H9 (cell line): ENCODE measurements at regions not wholly inside any gene's neighbourhood (a gene's known extent, or its start where the extent isn't known, plus 50 kb on each side); places are given as distances from the start of the nearest gene placed in this dataset.

Source experiments
- DNase-seq: peaks from one replicate; pipeline ENCODE4 v3.0.0-alpha.2; 2017
- H2AFZ ChIP-seq: one replicate; pipeline ENCODE4 v1.6.1; 2013; ENCODE audit warnings: mild to moderate bottlenecking, low read length, control low read depth, moderate library complexity
- H2AK5ac ChIP-seq: 2 replicates; pipeline ENCODE4 v1.6.1; 2013; ENCODE audit warnings: low read length, control low read depth, mixed read lengths; ENCODE audit not compliant: insufficient read length
- H2BK120ac ChIP-seq: one replicate; pipeline ENCODE4 v1.6.1; 2013; ENCODE audit warnings: low read depth, mild to moderate bottlenecking, low read length, control low read depth, inconsistent platforms; ENCODE audit not compliant: poor library complexity, severe bottlenecking
- H2BK12ac ChIP-seq: 2 replicates; pipeline ENCODE4 v1.6.1; 2013; ENCODE audit warnings: low read length, control low read depth, mixed read lengths, low read depth; ENCODE audit not compliant: insufficient read length
- H2BK15ac ChIP-seq: 2 replicates; pipeline ENCODE4 v1.6.1; 2013; ENCODE audit warnings: low read depth, low read length, control low read depth
- H2BK20ac ChIP-seq: one replicate; pipeline ENCODE4 v1.6.1; 2013; ENCODE audit warnings: low read depth, mild to moderate bottlenecking, low read length, control low read depth, inconsistent platforms; ENCODE audit not compliant: poor library complexity, severe bottlenecking
- H2BK5ac ChIP-seq: 2 replicates; pipeline ENCODE4 v1.6.1; 2013; ENCODE audit warnings: low read length, control low read depth, mixed read lengths; ENCODE audit not compliant: insufficient read length
- H3K14ac ChIP-seq: 2 replicates; pipeline ENCODE4 v1.6.1; 2013; ENCODE audit warnings: low read length, control low read depth; ENCODE audit not compliant: insufficient read depth
- H3K18ac ChIP-seq: 2 replicates; pipeline ENCODE4 v1.6.1; 2013; ENCODE audit warnings: low read depth, mild to moderate bottlenecking, mixed read lengths, low read length, control low read depth; ENCODE audit not compliant: insufficient read length
- H3K23ac ChIP-seq: 2 replicates; pipeline ENCODE4 v1.6.1; 2013; ENCODE audit warnings: low read length, control low read depth, mixed read lengths, low read depth; ENCODE audit not compliant: insufficient read length
- H3K23me2 ChIP-seq: 2 replicates; pipeline ENCODE4 v1.6.1; 2013; ENCODE audit warnings: low read depth, mild to moderate bottlenecking, mixed read lengths, low read length, control low read depth; ENCODE audit not compliant: insufficient read length, poor library complexity, severe bottlenecking
- H3K27ac ChIP-seq: 2 replicates; pipeline ENCODE4 v1.5.1; 2013; ENCODE audit warnings: low read length, control low read depth, mixed read lengths, low read depth; ENCODE audit not compliant: insufficient read length
- H3K27me3 ChIP-seq: 2 replicates; pipeline ENCODE4 v1.6.1; 2013; ENCODE audit warnings: low read length, control low read depth, inconsistent platforms; ENCODE audit not compliant: insufficient read depth
- H3K4ac ChIP-seq: 2 replicates; pipeline ENCODE4 v1.6.1; 2013; ENCODE audit warnings: low read depth, mild to moderate bottlenecking, control low read depth, inconsistent platforms, low read length, moderate library complexity
- H3K4me1 ChIP-seq: 2 replicates; pipeline ENCODE4 v1.6.1; 2013; ENCODE audit warnings: low read length, control low read depth, inconsistent platforms; ENCODE audit not compliant: insufficient read depth
- H3K4me2 ChIP-seq: 2 replicates; pipeline ENCODE4 v1.6.1; 2013; ENCODE audit warnings: low read length, control low read depth, mixed read lengths; ENCODE audit not compliant: insufficient read length, insufficient read depth
- H3K56ac ChIP-seq: 2 replicates; pipeline ENCODE4 v1.6.1; 2013; ENCODE audit warnings: low read depth, mild to moderate bottlenecking, mixed read lengths, low read length, control low read depth; ENCODE audit not compliant: insufficient read length
- H3K79me1 ChIP-seq: 2 replicates; pipeline ENCODE4 v1.6.1; 2013; ENCODE audit warnings: low read depth, mild to moderate bottlenecking, moderate library complexity, low read length, control low read depth, inconsistent platforms; ENCODE audit not compliant: insufficient read depth, poor library complexity, severe bottlenecking
- H3K79me2 ChIP-seq: 2 replicates; pipeline ENCODE4 v1.6.1; 2013; ENCODE audit warnings: low read length, control low read depth, inconsistent platforms; ENCODE audit not compliant: insufficient read depth
- H3K9ac ChIP-seq: 2 replicates; pipeline ENCODE4 v1.6.1; 2013; ENCODE audit warnings: low read length, control low read depth, mixed read lengths; ENCODE audit not compliant: insufficient read length; ENCODE audit errors: extremely low read depth
- H3K9me3 ChIP-seq: one replicate; pipeline ENCODE4 v1.6.1; 2013; ENCODE audit warnings: low read depth, low read length, inconsistent platforms; ENCODE audit not compliant: control insufficient read depth
- H3T11ph ChIP-seq: one replicate; pipeline ENCODE4 v1.6.1; 2013; ENCODE audit warnings: mild to moderate bottlenecking, low read length, control low read depth, inconsistent platforms
- H4K20me1 ChIP-seq: one replicate; pipeline ENCODE4 v1.6.1; 2013; ENCODE audit not compliant: control insufficient read depth, insufficient read length, insufficient read depth
- H4K5ac ChIP-seq: 2 replicates; pipeline ENCODE4 v1.6.1; 2013; ENCODE audit warnings: low read depth, mild to moderate bottlenecking, mixed read lengths, low read length, control low read depth; ENCODE audit not compliant: insufficient read length
- H4K8ac ChIP-seq: replicated peaks from 2 replicates; pipeline ENCODE4 v1.6.1; 2013; ENCODE audit warnings: low read length, control low read depth, mixed read lengths, low read depth; ENCODE audit not compliant: insufficient read length
- H4K91ac ChIP-seq: 2 replicates; pipeline ENCODE4 v1.6.1; 2013; ENCODE audit warnings: low read depth, mild to moderate bottlenecking, moderate library complexity, mixed read lengths, low read length, control low read depth; ENCODE audit not compliant: insufficient read length
- H3K27ac Mint-ChIP-seq, 3 experiments: 2 replicates in 2 of 3; 3 replicates in 1 of 3; pipeline ENCODE4 v1.8.0; 2020 to 2021; ENCODE audit warnings: mixed read lengths in 3 of 3, mild to moderate bottlenecking in 1 of 3, moderate library complexity in 1 of 3
- H3K27me3 Mint-ChIP-seq: 2 replicates; pipeline ENCODE4 v1.8.0; 2021; ENCODE audit warnings: low read depth, mild to moderate bottlenecking, moderate library complexity, mixed read lengths
- H3K36me3 Mint-ChIP-seq, 3 experiments: 2 replicates in 2 of 3; 3 replicates in 1 of 3; pipeline ENCODE4 v1.8.0; 2020 to 2021; ENCODE audit warnings: low read depth in 3 of 3, mixed read lengths in 3 of 3; ENCODE audit not compliant: insufficient read depth in 1 of 3
- H3K4me1 Mint-ChIP-seq, 2 experiments: 2 replicates each; pipeline ENCODE4 v1.8.0; 2020; ENCODE audit warnings: mixed read lengths in 2 of 2
- H3K4me3 Mint-ChIP-seq, 2 experiments: 2 replicates in 1 of 2; 3 replicates in 1 of 2; pipeline ENCODE4 v1.8.0; 2020 to 2021; ENCODE audit warnings: mild to moderate bottlenecking in 2 of 2, mixed read lengths in 2 of 2, moderate library complexity in 1 of 2
- H3K9me3 Mint-ChIP-seq, 2 experiments: 2 replicates in 1 of 2; 3 replicates in 1 of 2; pipeline ENCODE4 v1.8.0; 2020; ENCODE audit warnings: mild to moderate bottlenecking in 2 of 2, mixed read lengths in 2 of 2, moderate library complexity in 1 of 2
- CTCF ChIP-seq: fragments of 200-600 bp; sonication (generic); conservative IDR thresholded peaks from 3 replicates; pipeline ENCODE4 v1.8.0; 2021; ENCODE audit warnings: antibody characterized with exemption, mild to moderate bottlenecking
- WGBS: extraction: QIAGEN DNeasy Blood & Tissue Kit; methylation state at CpG from one replicate; pipeline ENCODE4 v1.1.7; 2013; ENCODE audit warnings: missing lambda C conversion rate, low lambda C conversion rate, mixed read lengths; ENCODE audit not compliant: insufficient read length; ENCODE audit errors: extremely low coverage; 5-methylcytosine and 5-hydroxymethylcytosine counted together

- H3K4ac ChIP-seq = no peak overlapping the region
- no peak overlapping the region for H2BK15ac ChIP-seq
- H4K91ac ChIP-seq = no peak overlapping the region
- H3K9me3 ChIP-seq = no peaks in the 10 kb centered on the region
- no peak overlapping the region for H4K8ac ChIP-seq
- Mint-ChIP-seq H3K4me1 (peaks cover 23 to 27% of the 10 kb centered on the region in 2 experiments), H3K4me3 (no peak overlapping the region), H3K36me3 (peaks cover 0 to 8% (median 2%) of the 10 kb centered on the region in 3 experiments; a peak in 3 of 7 replicates), H3K9me3 (peaks cover 2 to 5% of the 10 kb centered on the region in 2 experiments; a peak in 2 of 5 replicates), H3K27me3 (no peaks in the 10 kb centered on the region), H3K27ac (peak overlapping the region in 2 of 3 experiments; percentile 14 to 90; a peak in 2 of 7 replicates)
- DNase-seq = no peak
- no peak for TF ChIP-seq CTCF
- no peaks in the 10 kb centered on the region for H3K79me2 ChIP-seq
- no CpG with 5 or more reads among the region's 1 CpG for WGBS
- no peak overlapping the region for H4K5ac ChIP-seq
- no peaks in the 10 kb centered on the region for H3K27me3 ChIP-seq
- H2BK5ac ChIP-seq = no peak overlapping the region
- no peak overlapping the region for H2BK120ac ChIP-seq
- no peak overlapping the region for H3K9ac ChIP-seq
- H3K23me2 ChIP-seq = no peaks in the 10 kb centered on the region
- H3K14ac ChIP-seq = no peak overlapping the region
- H2BK20ac ChIP-seq = no peak overlapping the region
- H3K18ac ChIP-seq = no peak overlapping the region
- no peak overlapping the region for H3T11ph ChIP-seq
- no peak overlapping the region for H3K4me2 ChIP-seq
- H3K23ac ChIP-seq = no peak overlapping the region
- H2AK5ac ChIP-seq = no peak overlapping the region
- no peaks in the 10 kb centered on the region for H3K79me1 ChIP-seq
- no peak overlapping the region for H3K27ac ChIP-seq
- no peaks in the 10 kb centered on the region for H4K20me1 ChIP-seq
- H2BK12ac ChIP-seq = no peak overlapping the region
- H2AFZ ChIP-seq = no peak overlapping the region
- no peak overlapping the region for H3K56ac ChIP-seq
- H3K4me1 ChIP-seq = no peaks in the 10 kb centered on the region
Measured at GRCh38 chr1:80657707-80658106, 1143.0 kb upstream of the ADGRL2 start.
